Glutamatergic neuron (in vitro differentiated cells): ENCODE measurements at regions not wholly inside any gene's neighbourhood (a gene's known extent, or its start where the extent isn't known, plus 50 kb on each side); places are given as distances from the start of the nearest gene placed in this dataset.

Experiments
- DNase-seq: peaks from one replicate; pipeline ENCODE4 v3.0.0; 2022
- H3K27ac Mint-ChIP-seq: one replicate; pipeline ENCODE4 v1.8.0; 2020; ENCODE audit warnings: mild to moderate bottlenecking, mixed read lengths, inconsistent platforms; ENCODE audit not compliant: unreplicated experiment
- H3K27me3 Mint-ChIP-seq: one replicate; pipeline ENCODE4 v1.8.0; 2020; ENCODE audit warnings: mild to moderate bottlenecking, moderate library complexity, mixed read lengths, inconsistent platforms; ENCODE audit not compliant: unreplicated experiment
- H3K36me3 Mint-ChIP-seq: one replicate; pipeline ENCODE4 v1.8.0; 2020; ENCODE audit warnings: mild to moderate bottlenecking, mixed read lengths, inconsistent platforms; ENCODE audit not compliant: unreplicated experiment
- H3K4me1 Mint-ChIP-seq: one replicate; pipeline ENCODE4 v1.8.0; 2020; ENCODE audit warnings: mild to moderate bottlenecking, low read depth, mixed read lengths, inconsistent platforms; ENCODE audit not compliant: unreplicated experiment
- H3K4me3 Mint-ChIP-seq: one replicate; pipeline ENCODE4 v1.8.0; 2020; ENCODE audit warnings: mild to moderate bottlenecking, mixed read lengths, inconsistent platforms; ENCODE audit not compliant: unreplicated experiment
- H3K9me3 Mint-ChIP-seq: one replicate; pipeline ENCODE4 v1.8.0; 2020; ENCODE audit warnings: mild to moderate bottlenecking, moderate library complexity, mixed read lengths, inconsistent platforms; ENCODE audit not compliant: unreplicated experiment
- CTCF ChIP-seq: fragments of 200-600 bp; sonication (generic); IDR thresholded peaks from one replicate; pipeline ENCODE4 v1.5.0; 2021; ENCODE audit not compliant: partially characterized antibody, unreplicated experiment

- Mint-ChIP-seq H3K4me3 (no peak overlapping the region), H3K4me1 (no peaks in the 10 kb centered on the region), H3K36me3 (peaks cover 40% of the 10 kb centered on the region), H3K9me3 (peaks cover 38% of the 10 kb centered on the region), H3K27me3 (peaks cover 15% of the 10 kb centered on the region), H3K27ac (no peak overlapping the region)
- TF ChIP-seq CTCF, result no peak
- no peak for DNase-seq
Measured at GRCh38 chr13:18996627-18997051, 185.0 kb downstream of the TUBA3C start.

GRCh38 chr13:18996221-18996620, 185.4 kb downstream of the TUBA3C start:
- DNase-seq, result no peak
- Mint-ChIP-seq H3K27ac (no peak overlapping the region), H3K27me3 (peaks cover 15% of the 10 kb centered on the region), H3K9me3 (peaks cover 36% of the 10 kb centered on the region), H3K36me3 (peaks cover 43% of the 10 kb centered on the region), H3K4me1 (no peaks in the 10 kb centered on the region), H3K4me3 (no peak overlapping the region)
- no peak for TF ChIP-seq CTCF

- Mint-ChIP-seq H3K36me3 (peaks cover 43% of the 10 kb centered on the region), H3K4me1 (no peaks in the 10 kb centered on the region), H3K27me3 (peaks cover 16% of the 10 kb centered on the region), H3K9me3 (peaks cover 35% of the 10 kb centered on the region), H3K4me3 (no peak overlapping the region), H3K27ac (no peak overlapping the region)
- no peak for DNase-seq
- TF ChIP-seq CTCF, result no peak
Measured at GRCh38 chr13:18995259-18995873, 186.3 kb downstream of the TUBA3C start.

- peaks cover 48% of the 10 kb centered on the region for H3K36me3 Mint-ChIP-seq
Measured at GRCh38 chr13:18993884-18994660, 187.6 kb downstream of the TUBA3C start.

More at GRCh38 chr13:18993884-18994660, 187.6 kb downstream of the TUBA3C start:
- Mint-ChIP-seq H3K27ac (no peak overlapping the region), H3K4me3 (no peak overlapping the region), H3K9me3 (peaks cover 35% of the 10 kb centered on the region), H3K4me1 (no peaks in the 10 kb centered on the region), H3K27me3 (peaks cover 16% of the 10 kb centered on the region)
- no peak for TF ChIP-seq CTCF
- DNase-seq, result no peak
